Mesenchymal stem cell (in vitro differentiated cells and primary cell): ENCODE measurements at regions not wholly inside any gene's neighbourhood (a gene's known extent, or its start where the extent isn't known, plus 50 kb on each side); places are given as distances from the start of the nearest gene placed in this dataset.

ENCODE experiments used
- DNase-seq: peaks from one replicate; pipeline ENCODE4 v3.0.0-alpha.2; 2013
- H2AFZ ChIP-seq: one replicate; pipeline ENCODE4 v1.6.1; 2013; ENCODE audit warnings: low read depth, mild to moderate bottlenecking, control low read depth, inconsistent platforms, low read length, moderate library complexity
- H2AK5ac ChIP-seq: 2 replicates; pipeline ENCODE4 v1.6.1; 2013; ENCODE audit warnings: low read length, moderate library complexity, mild to moderate bottlenecking, inconsistent platforms; ENCODE audit not compliant: severe bottlenecking
- H2BK120ac ChIP-seq: one replicate; pipeline ENCODE4 v1.6.1; 2013; ENCODE audit warnings: low read depth, mild to moderate bottlenecking, inconsistent platforms, low read length, moderate library complexity
- H2BK12ac ChIP-seq, 2 experiments: one replicate each; pipeline ENCODE4 v1.6.1; 2013; ENCODE audit warnings: inconsistent platforms in 2 of 2, low read length in 2 of 2, mild to moderate bottlenecking in 2 of 2, moderate library complexity in 2 of 2, control low read depth in 1 of 2
- H2BK15ac ChIP-seq: one replicate; pipeline ENCODE4 v1.6.1; 2013; ENCODE audit warnings: mild to moderate bottlenecking, low read depth, inconsistent platforms; ENCODE audit not compliant: poor library complexity, severe bottlenecking
- H2BK5ac ChIP-seq: 2 replicates; pipeline ENCODE4 v1.6.1; 2013; ENCODE audit warnings: low read depth, mild to moderate bottlenecking, low read length, control low read depth, inconsistent platforms; ENCODE audit not compliant: poor library complexity, severe bottlenecking
- H3K14ac ChIP-seq, 2 experiments: one replicate each; pipeline ENCODE4 v1.6.1; 2013; ENCODE audit warnings: inconsistent platforms in 2 of 2, low read length in 2 of 2, control low read depth in 1 of 2, mild to moderate bottlenecking in 1 of 2, moderate library complexity in 1 of 2
- H3K18ac ChIP-seq, 2 experiments: one replicate each; pipeline ENCODE4 v1.6.1; 2013; ENCODE audit warnings: inconsistent platforms in 2 of 2, low read length in 2 of 2, control low read depth in 1 of 2, low read depth in 1 of 2, mild to moderate bottlenecking in 1 of 2
- H3K23ac ChIP-seq, 2 experiments: one replicate each; pipeline ENCODE4 v1.6.1; 2013; ENCODE audit warnings: inconsistent platforms in 2 of 2, low read length in 2 of 2, mild to moderate bottlenecking in 2 of 2, moderate library complexity in 2 of 2, control low read depth in 1 of 2
- H3K27ac ChIP-seq: 2 replicates; pipeline ENCODE4 v1.5.1; 2013; ENCODE audit warnings: mild to moderate bottlenecking, moderate library complexity, low read length, control low read depth, inconsistent platforms; ENCODE audit not compliant: poor library complexity, severe bottlenecking
- H3K27me3 ChIP-seq, 2 experiments: 2 replicates each; pipeline versions ENCODE4 v1.6.1 to v1.7.0; 2013; ENCODE audit warnings: low read length in 2 of 2, mild to moderate bottlenecking in 2 of 2, moderate library complexity in 2 of 2, control low read depth in 1 of 2, inconsistent platforms in 1 of 2; ENCODE audit not compliant: control insufficient read depth in 1 of 2, insufficient read depth in 1 of 2
- H3K36me3 ChIP-seq, 2 experiments: 2 replicates each; pipeline versions ENCODE4 v1.6.1 to v1.7.0; 2013; ENCODE audit warnings: low read length in 2 of 2, control low read depth in 1 of 2, inconsistent platforms in 1 of 2, low read depth in 1 of 2, mild to moderate bottlenecking in 1 of 2; ENCODE audit not compliant: insufficient read depth in 2 of 2, control insufficient read depth in 1 of 2
- H3K4ac ChIP-seq, 2 experiments: one replicate each; pipeline ENCODE4 v1.6.1; 2013; ENCODE audit warnings: inconsistent platforms in 2 of 2, low read length in 2 of 2, mild to moderate bottlenecking in 2 of 2, moderate library complexity in 2 of 2, control low read depth in 1 of 2, low read depth in 1 of 2
- H3K4me1 ChIP-seq: 2 replicates; pipeline ENCODE4 v1.6.1; 2013; ENCODE audit warnings: low read depth, low read length, control low read depth; ENCODE audit not compliant: control insufficient read depth, insufficient read depth
- H3K4me2 ChIP-seq: 2 replicates; pipeline ENCODE4 v1.6.1; 2013; ENCODE audit warnings: low read length, mild to moderate bottlenecking, inconsistent platforms; ENCODE audit not compliant: poor library complexity, severe bottlenecking
- H3K4me3 ChIP-seq, 2 experiments: 2 replicates each; pipeline versions ENCODE4 v1.5.1 to v1.7.0; 2013; ENCODE audit warnings: low read length in 2 of 2, mild to moderate bottlenecking in 2 of 2, control low read depth in 1 of 2, low read depth in 1 of 2; ENCODE audit not compliant: insufficient read depth in 1 of 2
- H3K79me1 ChIP-seq: replicated peaks from 2 replicates; pipeline ENCODE4 v1.6.1; 2013; ENCODE audit warnings: mild to moderate bottlenecking, control low read depth, low read length, inconsistent platforms; ENCODE audit not compliant: poor library complexity, severe bottlenecking
- H3K9ac ChIP-seq: 2 replicates; pipeline ENCODE4 v1.7.0; 2013; ENCODE audit warnings: mild to moderate bottlenecking, low read length, moderate library complexity
- H3K9me3 ChIP-seq: 2 replicates; pipeline ENCODE4 v1.7.0; 2013; ENCODE audit warnings: mild to moderate bottlenecking, low read length; ENCODE audit not compliant: control insufficient read depth
- H4K8ac ChIP-seq: one replicate; pipeline ENCODE4 v1.6.1; 2013; ENCODE audit warnings: inconsistent platforms, mild to moderate bottlenecking, low read length, moderate library complexity
- H4K91ac ChIP-seq: one replicate; pipeline ENCODE4 v1.6.1; 2013; ENCODE audit warnings: mild to moderate bottlenecking, low read length, inconsistent platforms
- WGBS: methylation state at CpG from one replicate; pipeline ENCODE4 v1.1.7; 2013; ENCODE audit warnings: mixed read lengths; 5-methylcytosine and 5-hydroxymethylcytosine counted together

GRCh38 chr6:67722861-67723261 is 912.2 kb upstream of the ADGRB3 start:
- H3K79me1 ChIP-seq, result no peaks in the 10 kb centered on the region
- no peak overlapping the region for H2BK120ac ChIP-seq
- no peak overlapping the region for H3K23ac ChIP-seq
- H3K4ac ChIP-seq, result no peak overlapping the region
- no peak overlapping the region for H3K14ac ChIP-seq
- H3K4me2 ChIP-seq, result no peak overlapping the region
- no peak overlapping the region for H3K27ac ChIP-seq
- no peak overlapping the region for H2AFZ ChIP-seq
- no peak overlapping the region for H2BK12ac ChIP-seq
- H2AK5ac ChIP-seq, result no peak overlapping the region
- H3K18ac ChIP-seq, result no peak overlapping the region
- H3K36me3 ChIP-seq, result no peaks in the 10 kb centered on the region
- H4K8ac ChIP-seq, result no peak overlapping the region
- no peak overlapping the region for H2BK15ac ChIP-seq
- H4K91ac ChIP-seq, result no peak overlapping the region
- no peak overlapping the region for H2BK5ac ChIP-seq
- H3K9ac ChIP-seq, result no peak overlapping the region
- peaks cover 15% of the 10 kb centered on the region for H3K9me3 ChIP-seq
- no peaks in the 10 kb centered on the region for H3K27me3 ChIP-seq
- H3K4me1 ChIP-seq, result no peaks in the 10 kb centered on the region
- H3K4me3 ChIP-seq, result no peak overlapping the region
- 87% methylated on average over 14 of the region's 14 CpGs for WGBS
- DNase-seq, result no peak

- Histone ChIP-seq H3K27ac (no peak overlapping the region), H3K4ac (no peak overlapping the region), H2BK12ac (no peak overlapping the region), H4K8ac (no peak overlapping the region), H3K27me3 (no peaks in the 10 kb centered on the region), H3K79me1 (no peaks in the 10 kb centered on the region), H3K9me3 (peaks cover 12% of the 10 kb centered on the region), H3K36me3 (no peaks in the 10 kb centered on the region), H3K14ac (no peak overlapping the region), H2BK5ac (no peak overlapping the region), H2BK120ac (no peak overlapping the region), H3K4me3 (no peak overlapping the region), H2BK15ac (no peak overlapping the region), H3K4me1 (no peaks in the 10 kb centered on the region), H2AFZ (no peak overlapping the region), H4K91ac (no peak overlapping the region), H3K4me2 (no peak overlapping the region), H3K9ac (no peak overlapping the region), H2AK5ac (no peak overlapping the region), H3K18ac (no peak overlapping the region), H3K23ac (no peak overlapping the region)
- WGBS, result 100% methylated on average over 1 of the region's 3 CpGs
- DNase-seq, result no peak
Observed at GRCh38 chr6:67717281-67717680, 917.8 kb upstream of the ADGRB3 start.

GRCh38 chr6:67706388-67706787 is 928.7 kb upstream of the ADGRB3 start:
- no peak overlapping the region for H3K23ac ChIP-seq
- no peaks in the 10 kb centered on the region for H3K27me3 ChIP-seq
- no peak overlapping the region for H2BK120ac ChIP-seq
- no peaks in the 10 kb centered on the region for H3K79me1 ChIP-seq
- H3K4me1 ChIP-seq, result no peaks in the 10 kb centered on the region
- no peak overlapping the region for H3K4ac ChIP-seq
- H3K9ac ChIP-seq, result no peak overlapping the region
- 85% methylated on average over 2 of the region's 2 CpGs for WGBS
- no peak for DNase-seq
- no peak overlapping the region for H3K18ac ChIP-seq
- H3K4me2 ChIP-seq, result no peak overlapping the region
- H2AK5ac ChIP-seq, result no peak overlapping the region
- H4K8ac ChIP-seq, result no peak overlapping the region
- H3K4me3 ChIP-seq, result no peak overlapping the region
- H2BK12ac ChIP-seq, result no peak overlapping the region
- H2BK5ac ChIP-seq, result no peak overlapping the region
- no peak overlapping the region for H3K27ac ChIP-seq
- H3K36me3 ChIP-seq, result no peaks in the 10 kb centered on the region
- H3K9me3 ChIP-seq, result peaks cover 12% of the 10 kb centered on the region
- no peak overlapping the region for H2AFZ ChIP-seq
- no peak overlapping the region for H4K91ac ChIP-seq
- no peak overlapping the region for H3K14ac ChIP-seq
- no peak overlapping the region for H2BK15ac ChIP-seq

- no peak overlapping the region for H3K18ac ChIP-seq
- no peak overlapping the region for H3K4me3 ChIP-seq
- no peak overlapping the region for H3K4ac ChIP-seq
- WGBS, result 75% methylated on average over 1 of the region's 4 CpGs
- H3K79me1 ChIP-seq, result no peaks in the 10 kb centered on the region
- no peaks in the 10 kb centered on the region for H3K27me3 ChIP-seq
- no peak for DNase-seq
- H2AFZ ChIP-seq, result no peak overlapping the region
- H3K4me1 ChIP-seq, result no peaks in the 10 kb centered on the region
- H3K27ac ChIP-seq, result no peak overlapping the region
- H3K9me3 ChIP-seq, result peaks cover 13% of the 10 kb centered on the region
- no peak overlapping the region for H2BK5ac ChIP-seq
- no peak overlapping the region for H2AK5ac ChIP-seq
- no peaks in the 10 kb centered on the region for H3K36me3 ChIP-seq
- no peak overlapping the region for H4K91ac ChIP-seq
- no peak overlapping the region for H2BK15ac ChIP-seq
- no peak overlapping the region for H3K23ac ChIP-seq
- no peak overlapping the region for H3K9ac ChIP-seq
- H2BK120ac ChIP-seq, result no peak overlapping the region
- no peak overlapping the region for H4K8ac ChIP-seq
- H3K4me2 ChIP-seq, result no peak overlapping the region
- no peak overlapping the region for H2BK12ac ChIP-seq
- H3K14ac ChIP-seq, result no peak overlapping the region
Observed at GRCh38 chr6:67698534-67698933, 936.5 kb upstream of the ADGRB3 start.
